Stimulated activated CD4-positive, alpha-beta T cell treated with anti-CD3 and anti-CD28 coated beads, Interleukin-2, amount 100 ng/mL, for 4 hours (primary cell): ENCODE measurements at regions not wholly inside any gene's neighbourhood (a gene's known extent, or its start where the extent isn't known, plus 50 kb on each side); places are given as distances from the start of the nearest gene placed in this dataset.
"Not testable (repeated sequence)": the region's sequence is repeated elsewhere in the genome, so short reads cannot be mapped to it uniquely, and the experiment has no call there.

ENCODE experiments used
- DNase-seq: peaks from one replicate; pipeline ENCODE4 v3.0.0-alpha.2; 2020; ENCODE audit warnings: low read depth

- no peak for DNase-seq
These were observed 249.7 kb upstream of the TET2 start for GRCh38 chr4:104896660-104897645.

DNA sequence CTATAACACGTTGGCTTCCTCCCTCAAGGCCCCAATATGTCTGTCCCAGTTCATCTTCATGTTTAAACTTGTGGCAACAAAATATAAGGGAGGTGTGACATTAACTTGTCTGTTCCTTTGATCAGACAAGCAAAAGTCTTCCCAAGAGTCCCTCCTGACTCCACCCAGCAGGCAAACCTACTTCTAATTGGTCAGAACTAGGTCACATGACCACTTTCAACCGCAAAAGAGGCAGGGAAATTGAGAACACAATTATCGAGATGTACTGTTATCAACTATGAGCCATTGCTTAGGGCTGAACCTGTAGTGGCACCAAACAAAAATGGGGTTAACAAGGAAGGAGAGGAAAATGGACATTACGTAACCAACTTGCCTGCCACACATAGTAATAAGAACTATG, 246.8 kb upstream of the TET2 start:
- no peak for DNase-seq

DNA sequence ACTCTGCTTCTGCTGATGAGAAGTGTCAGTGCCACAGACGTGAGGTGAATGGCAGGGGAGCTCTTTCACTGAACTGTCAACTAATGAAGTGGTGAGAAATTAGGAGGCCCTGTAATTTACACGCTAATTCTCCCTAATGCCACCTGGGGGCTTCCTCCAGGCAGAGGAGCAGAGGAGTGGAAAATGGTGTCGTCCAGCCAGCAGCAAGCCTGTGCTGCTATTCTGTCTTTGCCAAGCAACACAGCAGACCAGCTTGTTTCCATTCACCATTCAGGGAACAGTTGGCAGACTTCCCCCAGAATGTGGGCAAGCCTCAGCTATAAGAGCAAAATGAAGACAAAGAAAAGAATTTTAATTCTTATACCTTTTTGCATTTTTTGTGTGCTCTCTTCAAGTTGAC, 245.2 kb upstream of the TET2 start:
- no peak for DNase-seq

- no peak for DNase-seq
These were observed 244.6 kb upstream of the TET2 start for GRCh38 chr4:104901961-104902605.

- DNase-seq: no peak
These were observed 241.6 kb upstream of the TET2 start for GRCh38 chr4:104905065-104905464.

DNA sequence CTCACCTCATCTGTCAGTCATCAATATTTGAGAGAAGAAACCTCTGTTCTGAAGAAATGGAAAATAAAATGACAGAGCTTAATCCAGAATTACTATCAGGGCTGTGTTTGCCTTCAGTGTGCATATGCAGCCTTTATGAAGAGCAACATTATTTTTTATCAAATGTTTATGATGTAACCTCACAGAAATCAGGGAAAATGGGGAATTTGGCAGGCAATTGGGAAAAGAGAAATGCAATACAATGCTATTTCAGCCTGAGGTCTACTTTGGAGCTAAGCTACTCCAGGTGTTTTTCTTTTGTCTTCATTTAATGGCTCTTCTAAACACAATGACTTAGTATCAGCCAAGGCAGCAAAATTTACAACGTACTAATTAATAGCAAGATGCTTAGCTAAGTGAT, 241.1 kb upstream of the TET2 start:
- DNase-seq: no peak

GRCh38 chr4:104906276-104906675, 240.4 kb upstream of the TET2 start:
- DNase-seq: no peak

GRCh38 chr4:104907074-104907649, 239.5 kb upstream of the TET2 start:
- DNase-seq: no peak

DNA sequence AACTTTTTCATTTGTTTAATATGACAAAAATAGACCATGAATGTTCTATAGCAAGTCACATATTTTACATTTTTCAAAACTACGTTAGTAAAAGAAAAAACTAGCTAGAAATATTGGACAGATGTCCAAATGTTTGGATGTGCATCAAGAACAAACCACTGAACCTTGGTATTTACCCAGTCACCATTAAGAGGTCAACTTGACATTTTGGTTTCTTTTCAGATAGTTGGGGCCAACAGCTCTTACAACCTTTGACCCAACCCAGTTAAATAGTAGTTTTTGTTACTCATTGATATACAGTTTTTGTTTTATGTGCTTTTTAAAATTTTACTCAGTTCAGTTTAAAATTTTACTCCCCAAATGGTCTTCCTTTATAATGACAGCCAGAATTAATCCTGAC, 238.7 kb upstream of the TET2 start:
- DNase-seq: no peak

DNA sequence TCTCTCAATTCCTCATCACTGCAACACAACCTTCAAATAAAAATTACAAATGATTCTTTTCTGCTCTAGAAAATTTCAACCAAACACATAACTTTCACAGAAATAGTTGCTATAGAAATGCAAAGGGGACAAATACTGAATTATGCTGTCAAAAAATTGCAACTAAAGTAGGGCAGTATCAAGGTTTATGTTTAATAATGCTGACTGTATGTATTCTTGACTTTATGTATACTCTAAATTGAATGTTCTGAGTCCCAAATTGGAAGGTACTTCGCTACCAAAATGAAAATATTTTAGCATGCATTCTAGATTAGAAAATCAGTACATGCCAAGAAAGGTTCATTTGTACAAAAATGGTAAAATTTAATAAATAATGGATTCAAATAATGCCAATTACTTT, 237.3 kb upstream of the TET2 start:
- DNase-seq: no peak

GRCh38 chr4:104912518-104912917, 234.2 kb upstream of the TET2 start:
- DNase-seq: no peak

- DNase-seq: no peak
These were observed 231.3 kb upstream of the TET2 start for GRCh38 chr4:104915373-104915772.

DNA sequence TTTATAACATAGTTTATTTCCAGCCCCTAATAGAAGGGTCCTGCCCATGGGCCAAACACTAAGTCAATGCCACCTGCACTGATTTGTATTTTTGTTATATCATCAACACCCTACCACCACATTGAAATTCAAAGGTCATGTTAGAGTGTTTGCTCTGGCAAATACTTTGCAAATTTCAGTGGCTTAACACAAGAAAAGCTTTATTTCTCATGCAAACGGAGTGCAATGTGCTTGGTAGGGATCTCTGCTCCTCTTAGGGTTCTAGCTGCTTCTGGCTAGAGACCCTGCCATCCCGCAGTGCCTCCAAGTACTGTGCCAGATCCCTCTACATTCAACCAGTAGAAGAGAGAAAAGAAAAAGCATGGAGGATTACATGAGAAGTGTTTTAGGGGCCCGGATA, 230.8 kb upstream of the TET2 start:
- DNase-seq: no peak

DNA sequence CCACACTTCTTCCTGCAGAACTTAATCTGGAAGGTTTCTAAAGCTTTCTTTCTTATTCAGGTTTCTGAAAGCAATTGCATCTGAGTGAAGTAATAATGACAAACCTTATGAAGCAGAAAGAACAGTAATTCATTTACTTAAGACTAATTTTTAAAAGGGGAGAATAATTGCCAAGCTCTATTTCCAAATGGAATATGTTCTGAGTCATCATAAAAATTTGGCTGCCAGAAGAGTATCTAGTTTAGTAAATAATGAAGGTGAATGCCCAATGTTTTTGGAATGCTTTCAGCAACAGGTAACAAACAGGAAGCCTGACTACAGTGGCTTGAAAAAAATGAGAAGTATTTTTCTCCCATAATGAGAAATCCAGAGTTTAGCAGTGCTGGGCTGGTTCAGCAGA, 227.3 kb upstream of the TET2 start:
- DNase-seq: no peak

- DNase-seq: no peak
These were observed 216.4 kb upstream of the TET2 start for GRCh38 chr4:104930298-104930697.

DNA sequence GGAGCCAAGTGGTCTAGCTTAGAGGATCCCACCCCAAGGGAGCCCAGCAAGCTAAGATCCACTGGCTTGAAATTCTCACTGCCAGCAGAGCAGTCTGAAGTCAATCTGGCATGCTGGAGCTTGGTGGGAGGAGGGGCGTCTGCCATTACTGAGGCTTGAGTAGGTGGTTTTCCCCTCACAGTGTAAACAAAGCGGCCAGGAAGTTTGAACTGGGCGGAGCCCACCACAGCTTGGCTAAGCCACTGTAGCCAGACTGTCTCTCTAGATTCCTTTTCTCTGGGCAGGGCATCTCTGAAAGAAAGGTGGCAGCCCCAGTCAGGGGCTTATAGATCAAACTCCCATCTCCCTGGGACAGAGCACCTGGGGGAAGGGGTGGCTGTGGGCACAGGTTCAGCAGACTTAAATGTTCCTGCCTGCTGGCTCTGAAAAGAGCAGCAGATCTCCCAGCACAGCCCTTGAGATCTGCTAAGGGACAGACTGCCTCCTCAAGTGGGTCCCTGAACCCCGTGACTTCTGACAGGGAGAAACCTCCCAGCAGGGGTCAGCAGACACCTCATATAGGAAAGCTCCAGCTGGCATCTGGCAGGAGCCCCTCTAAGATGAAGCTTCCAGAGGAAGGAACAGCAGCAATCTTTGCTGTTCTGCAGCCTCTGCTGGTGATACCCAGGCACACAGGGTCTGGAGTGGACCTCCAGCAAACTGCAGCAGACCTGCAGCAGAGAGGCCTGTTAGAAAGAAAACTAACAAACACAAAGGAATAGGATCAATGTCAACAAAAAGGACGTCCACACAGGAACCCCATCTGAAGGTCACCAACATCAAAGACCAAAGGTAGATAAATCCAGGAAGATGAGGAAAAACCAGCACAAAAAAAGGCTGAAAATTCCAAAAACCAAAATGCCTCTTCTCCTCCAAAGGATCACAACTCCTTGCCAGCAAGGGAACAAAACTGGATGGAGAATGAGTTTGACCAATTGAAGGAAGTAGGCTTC, 215.6 kb upstream of the TET2 start:
- not testable (repeated sequence) for DNase-seq

DNA sequence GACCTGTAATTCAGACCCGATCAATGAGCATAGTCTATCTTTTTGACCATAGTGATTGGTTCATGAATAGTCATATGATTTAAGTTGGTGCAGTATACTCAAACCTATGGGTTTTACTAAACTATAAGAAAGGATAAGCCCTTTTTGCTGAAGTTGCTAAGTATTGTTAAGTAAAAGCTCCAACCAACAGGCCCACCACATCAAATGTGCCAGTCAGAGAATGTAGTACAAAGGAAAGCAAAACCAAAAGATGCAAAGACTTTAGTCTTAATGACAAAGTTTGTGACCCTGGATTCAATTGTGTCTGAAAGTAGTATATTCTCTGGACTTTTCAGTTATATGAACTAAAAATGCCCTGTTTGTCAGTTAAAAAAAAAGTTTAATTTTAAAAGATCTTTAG, 208.1 kb upstream of the TET2 start:
- DNase-seq: no peak

DNA sequence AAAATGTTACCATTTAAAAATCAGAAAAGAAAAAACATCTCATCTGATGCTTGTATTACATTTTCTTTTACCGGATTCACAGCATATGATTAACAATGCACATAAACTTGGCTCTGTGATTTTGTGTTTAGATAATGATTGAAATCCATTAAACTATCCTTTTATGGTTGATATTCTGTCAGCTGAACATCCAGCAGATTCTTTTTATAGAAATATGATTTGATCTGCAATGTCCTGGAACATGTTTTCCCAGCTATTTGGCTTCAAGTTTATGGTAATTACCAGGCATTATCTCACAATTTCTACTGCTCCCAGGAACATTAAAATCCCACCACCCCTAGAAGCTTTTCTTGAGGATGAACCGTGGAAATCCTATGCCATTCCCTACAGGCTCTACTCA, 205.7 kb upstream of the TET2 start:
- DNase-seq: no peak

- DNase-seq: no peak
These were observed 205.0 kb upstream of the TET2 start for GRCh38 chr4:104941661-104942062.

GRCh38 chr4:104942990-104943743, 203.5 kb upstream of the TET2 start:
- DNase-seq: no peak

DNA sequence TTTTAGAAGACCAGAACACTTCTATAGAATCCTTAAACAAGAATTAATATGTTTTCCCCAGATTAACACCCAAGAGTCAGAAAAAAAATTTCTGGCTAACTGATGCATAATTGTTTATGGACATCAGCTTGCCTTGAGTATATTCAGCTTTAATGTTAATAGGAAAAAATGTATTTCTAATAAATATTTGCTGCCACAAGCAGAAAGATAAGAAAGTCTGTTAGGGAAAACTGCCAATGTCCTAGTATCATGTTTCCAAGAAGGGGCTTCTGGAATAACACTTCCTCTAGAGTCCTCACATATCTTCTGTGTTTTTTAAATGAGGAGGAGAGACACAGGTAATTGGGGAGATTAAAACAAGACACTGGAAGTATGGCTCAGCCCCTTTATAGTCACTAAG, 202.1 kb upstream of the TET2 start:
- DNase-seq: no peak
